Fibroblast of peridontal ligament (primary cell): ENCODE measurements at regions not wholly inside any gene's neighbourhood (a gene's known extent, or its start where the extent isn't known, plus 50 kb on each side); places are given as distances from the start of the nearest gene placed in this dataset.
"Not testable (repeated sequence)": the region's sequence is repeated elsewhere in the genome, so short reads cannot be mapped to it uniquely, and the experiment has no call there.

ENCODE experiments used
- DNase-seq: peaks from one replicate; pipeline ENCODE4 v3.0.0-alpha.2; 2010; ENCODE audit errors: extremely low read depth

GRCh38 chr13:81395368-81395767 lies 1054.4 kb upstream of the SPRY2 start:
- DNase-seq = no peak

GRCh38 chr13:81394640-81395039 lies 1053.7 kb upstream of the SPRY2 start:
- no peak for DNase-seq

GRCh38 chr13:81393721-81394120 lies 1052.8 kb upstream of the SPRY2 start:
- DNase-seq = no peak

GRCh38 chr13:81393110-81393509 lies 1052.2 kb upstream of the SPRY2 start:
- DNase-seq = no peak

GRCh38 chr13:81388400-81388799 lies 1047.5 kb upstream of the SPRY2 start:
- DNase-seq = no peak

GRCh38 chr13:81383444-81383843 lies 1042.5 kb upstream of the SPRY2 start:
- DNase-seq = no peak

GRCh38 chr13:81382246-81382645 lies 1041.3 kb upstream of the SPRY2 start:
- no peak for DNase-seq

- no peak for DNase-seq
These were observed 1040.6 kb upstream of the SPRY2 start for GRCh38 chr13:81381560-81381959.

- no peak for DNase-seq
These were observed 1038.3 kb upstream of the SPRY2 start for GRCh38 chr13:81379183-81379582.

GRCh38 chr13:81377921-81378320 lies 1037.0 kb upstream of the SPRY2 start:
- no peak for DNase-seq

- DNase-seq = no peak
These were observed 1034.8 kb upstream of the SPRY2 start for GRCh38 chr13:81375709-81376108.

- not testable (repeated sequence) for DNase-seq
These were observed 1021.8 kb upstream of the SPRY2 start for GRCh38 chr13:81362711-81363110.

GRCh38 chr13:81350056-81350455 lies 1009.1 kb upstream of the SPRY2 start:
- no peak for DNase-seq

- DNase-seq = not testable (repeated sequence)
These were observed 999.5 kb upstream of the SPRY2 start for GRCh38 chr13:81340118-81341069.

- not testable (repeated sequence) for DNase-seq
These were observed 998.7 kb upstream of the SPRY2 start for GRCh38 chr13:81339666-81340065.

GRCh38 chr13:81334481-81334880 lies 993.6 kb upstream of the SPRY2 start:
- no peak for DNase-seq

- DNase-seq = no peak
These were observed 986.0 kb upstream of the SPRY2 start for GRCh38 chr13:81326913-81327312.

GRCh38 chr13:81320516-81320915 lies 979.6 kb upstream of the SPRY2 start:
- DNase-seq = no peak

- DNase-seq = no peak
These were observed 978.4 kb upstream of the SPRY2 start for GRCh38 chr13:81319351-81319750.

GRCh38 chr13:81318231-81319019 lies 977.5 kb upstream of the SPRY2 start:
- no peak for DNase-seq

- DNase-seq = no peak
These were observed 973.5 kb upstream of the SPRY2 start for GRCh38 chr13:81314461-81314860.

GRCh38 chr13:81305928-81306327 lies 965.0 kb upstream of the SPRY2 start:
- DNase-seq = no peak
